ENCODE measurements at regions not wholly inside any gene's neighbourhood (a gene's known extent, or its start where the extent isn't known, plus 50 kb on each side); places are given as distances from the start of the nearest gene placed in this dataset.

DNA sequence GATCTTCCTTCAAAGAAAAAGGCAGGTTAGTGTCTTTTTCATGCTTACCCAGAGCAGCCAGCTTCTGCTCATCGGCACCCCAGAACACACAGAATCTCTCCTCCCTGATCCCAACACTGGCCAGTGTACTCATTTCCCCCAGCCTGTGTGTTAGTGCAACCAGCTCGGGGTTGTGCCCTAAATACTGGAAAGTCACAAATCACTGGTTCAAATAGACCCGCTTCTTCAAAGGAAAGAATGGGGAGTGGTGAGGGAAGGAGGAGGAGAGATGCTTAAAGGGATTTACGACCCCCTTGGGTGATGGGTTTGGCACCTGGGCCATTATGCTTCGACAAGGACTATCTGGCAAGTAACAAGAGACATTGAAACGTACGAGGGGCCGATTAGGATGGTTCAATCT is 114.0 kb downstream of the FOXB1 start:
- no peak for DNase-seq (ENCODE audit: extremely low read depth, low read depth)
- TF ChIP-seq, protein P1, sequence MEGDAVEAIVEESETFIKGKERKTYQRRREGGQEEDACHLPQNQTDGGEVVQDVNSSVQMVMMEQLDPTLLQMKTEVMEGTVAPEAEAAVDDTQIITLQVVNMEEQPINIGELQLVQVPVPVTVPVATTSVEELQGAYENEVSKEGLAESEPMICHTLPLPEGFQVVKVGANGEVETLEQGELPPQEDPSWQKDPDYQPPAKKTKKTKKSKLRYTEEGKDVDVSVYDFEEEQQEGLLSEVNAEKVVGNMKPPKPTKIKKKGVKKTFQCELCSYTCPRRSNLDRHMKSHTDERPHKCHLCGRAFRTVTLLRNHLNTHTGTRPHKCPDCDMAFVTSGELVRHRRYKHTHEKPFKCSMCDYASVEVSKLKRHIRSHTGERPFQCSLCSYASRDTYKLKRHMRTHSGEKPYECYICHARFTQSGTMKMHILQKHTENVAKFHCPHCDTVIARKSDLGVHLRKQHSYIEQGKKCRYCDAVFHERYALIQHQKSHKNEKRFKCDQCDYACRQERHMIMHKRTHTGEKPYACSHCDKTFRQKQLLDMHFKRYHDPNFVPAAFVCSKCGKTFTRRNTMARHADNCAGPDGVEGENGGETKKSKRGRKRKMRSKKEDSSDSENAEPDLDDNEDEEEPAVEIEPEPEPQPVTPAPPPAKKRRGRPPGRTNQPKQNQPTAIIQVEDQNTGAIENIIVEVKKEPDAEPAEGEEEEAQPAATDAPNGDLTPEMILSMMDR (IDR thresholded peaks at IDR 0.05; ENCODE audit: low read depth, low read length): no peak

DNA sequence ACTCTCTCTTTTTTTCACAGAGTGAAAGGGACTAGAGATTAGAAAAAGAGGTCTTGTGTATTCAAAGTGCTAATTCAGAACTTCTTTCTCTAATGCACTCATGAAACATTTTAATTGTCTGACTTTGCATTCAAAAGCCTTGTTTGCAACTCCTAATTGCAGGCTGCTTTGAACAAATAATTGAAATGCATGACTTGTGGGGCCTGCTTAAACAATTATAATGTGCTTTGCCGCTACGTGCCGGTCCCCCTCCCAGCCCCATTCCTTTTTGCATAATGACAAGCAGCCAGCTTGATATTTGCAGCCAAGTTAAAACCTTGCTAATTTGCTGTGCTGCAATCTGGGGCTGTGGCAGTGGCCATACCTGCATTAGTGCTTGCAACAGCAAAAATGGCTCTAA is 114.5 kb downstream of the FOXB1 start:
- TF ChIP-seq, protein P1 (IDR thresholded peaks at IDR 0.05; ENCODE audit: low read depth, low read length): no peak
- DNase-seq (ENCODE audit: extremely low read depth, low read depth): no peak

DNA sequence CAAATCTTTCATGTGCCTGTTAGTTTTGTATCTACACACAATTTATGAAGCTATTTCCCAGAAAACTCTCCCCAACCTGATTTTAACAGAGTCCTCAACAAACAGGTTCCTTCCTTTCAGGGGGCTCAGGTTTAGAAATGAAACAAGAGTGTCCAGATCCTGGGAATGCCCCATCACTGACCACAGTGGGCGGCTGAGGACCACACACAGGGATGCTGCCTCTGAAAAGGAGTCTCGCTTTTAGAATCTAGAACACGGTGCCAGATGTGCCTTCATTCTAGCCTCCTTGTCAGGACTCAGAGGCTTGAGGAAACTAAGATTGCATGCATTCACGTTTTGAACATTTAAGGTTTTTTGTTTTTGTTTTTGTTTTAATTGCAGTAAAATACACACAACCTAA is 115.0 kb downstream of the FOXB1 start:
- no peak for DNase-seq (ENCODE audit: extremely low read depth, low read depth)
- TF ChIP-seq, protein P1 (IDR thresholded peaks at IDR 0.05; ENCODE audit: low read depth, low read length): no peak

DNA sequence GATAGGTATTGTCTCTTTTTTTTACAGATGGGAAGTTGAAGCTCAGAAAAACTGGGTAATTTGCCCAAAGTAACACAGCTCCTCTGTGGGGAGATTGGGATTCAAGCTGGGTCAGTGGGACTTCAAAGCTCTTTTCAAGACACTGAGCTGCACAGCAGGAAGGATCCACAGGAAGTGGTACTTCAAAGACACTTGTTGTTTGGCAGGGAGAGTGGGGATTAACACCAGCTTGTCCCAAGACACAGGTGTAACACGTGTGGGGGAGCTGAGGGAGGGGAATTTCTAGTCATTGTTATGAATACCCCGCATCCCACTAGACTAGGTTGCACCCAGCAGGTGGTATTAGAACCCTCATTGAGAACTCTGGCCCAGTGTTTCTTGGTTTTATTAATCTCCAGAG is 116.0 kb downstream of the FOXB1 start:
- no peak for DNase-seq (ENCODE audit: extremely low read depth, low read depth)
- TF ChIP-seq, protein P1 (IDR thresholded peaks at IDR 0.05; ENCODE audit: low read depth, low read length): no peak

DNA sequence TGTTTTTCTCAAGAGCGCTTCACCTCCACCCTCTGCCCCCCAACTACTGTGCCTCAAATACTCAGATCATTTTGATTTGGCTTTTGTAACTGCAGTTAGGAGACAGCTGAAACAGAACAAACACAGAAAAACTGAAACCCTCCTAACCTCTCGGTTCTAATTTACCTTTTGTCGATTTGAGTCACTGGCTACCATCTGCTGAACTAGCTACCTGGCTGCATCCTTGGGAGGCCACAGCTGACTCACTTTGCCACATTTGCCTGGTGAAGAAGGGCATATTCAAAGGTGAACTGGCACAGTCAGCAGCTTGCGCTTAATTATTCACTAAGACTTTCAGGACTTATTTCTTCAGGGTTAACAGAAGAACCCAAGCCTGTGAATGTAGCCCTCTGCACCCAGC is 117.7 kb downstream of the FOXB1 start:
- TF ChIP-seq, protein P1 (IDR thresholded peaks at IDR 0.05; ENCODE audit: low read depth, low read length): no peak
- no peak for DNase-seq (ENCODE audit: extremely low read depth, low read depth)

DNA sequence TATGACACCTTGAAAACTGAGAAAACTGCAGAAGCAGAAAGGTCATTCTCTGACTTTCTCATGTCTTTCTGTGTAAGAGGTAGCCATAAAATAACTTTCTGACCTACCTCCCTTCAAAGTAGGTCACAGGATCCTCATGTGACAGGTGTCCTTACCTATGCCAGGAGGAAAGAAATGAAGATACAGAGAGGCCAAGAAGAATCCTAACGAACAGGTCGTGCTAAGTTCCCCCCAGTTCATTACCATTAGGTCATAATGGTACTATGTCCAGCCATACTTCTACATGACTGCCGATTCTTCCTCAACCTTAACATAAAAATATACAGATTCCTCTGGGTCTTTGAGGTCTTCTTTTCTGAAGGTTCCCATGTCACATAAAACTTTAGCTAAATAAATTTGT is 118.6 kb downstream of the FOXB1 start:
- TF ChIP-seq, protein P1 (IDR thresholded peaks at IDR 0.05; ENCODE audit: low read depth, low read length): no peak

DNA sequence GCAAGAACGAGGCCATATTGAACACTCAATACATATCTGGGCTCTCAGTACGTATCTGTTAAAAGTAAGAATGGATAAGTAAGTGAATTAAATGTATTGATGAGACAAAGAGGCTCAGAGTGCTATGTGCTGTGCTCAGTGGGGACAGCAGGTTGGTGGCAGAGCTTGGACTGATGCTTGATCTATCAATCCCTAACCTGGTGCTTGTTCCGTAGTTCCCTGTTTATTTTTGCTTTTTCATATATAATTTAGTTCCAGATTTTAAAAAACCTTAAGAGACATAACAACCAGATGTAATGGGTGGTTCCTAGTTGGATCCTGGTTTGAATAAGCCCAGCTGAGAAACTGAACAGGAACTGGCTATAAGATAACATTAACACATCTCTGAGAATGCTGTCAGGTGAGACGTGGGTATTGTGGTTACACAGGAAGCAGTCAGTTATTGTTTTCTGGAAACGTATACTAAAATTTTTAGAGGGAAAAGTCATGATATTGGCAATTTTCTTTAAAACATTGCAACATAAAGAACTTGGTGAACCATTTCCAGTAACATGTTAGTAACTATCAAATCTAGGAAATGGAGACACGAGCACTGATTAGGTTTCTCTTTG is 120.5 kb downstream of the FOXB1 start:
- TF ChIP-seq, protein P1 (IDR thresholded peaks at IDR 0.05; ENCODE audit: low read depth, low read length): no peak
- DNase-seq (ENCODE audit: extremely low read depth, low read depth): no peak

More for the DNA sequence above, 118.6 kb downstream of the FOXB1 start:
- no peak for DNase-seq (ENCODE audit: extremely low read depth, low read depth)
